DND-41 (cell line): ENCODE measurements at regions not wholly inside any gene's neighbourhood (a gene's known extent, or its start where the extent isn't known, plus 50 kb on each side); places are given as distances from the start of the nearest gene placed in this dataset.

Experiments
- ATAC-seq: fragments of 200-7000 bp; cut with Tn5 transposase; 3 replicates; pipeline ENCODE4 v1.9.1; 2021; ENCODE audit warnings: low read depth; ENCODE audit not compliant: insufficient read depth
- DNase-seq: peaks from one replicate; pipeline ENCODE4 v3.0.0-alpha.2; 2020
- H2AFZ ChIP-seq: 2 replicates; pipeline ENCODE4 v1.6.0; 2012; ENCODE audit warnings: low read depth, low read length
- H3K27ac ChIP-seq: 2 replicates; pipeline ENCODE4 v1.5.1; 2012; ENCODE audit warnings: low read length, inconsistent platforms
- H3K27me3 ChIP-seq: fragments of 200-600 bp; sonication (generic); 2 replicates; pipeline ENCODE4 v1.6.0; 2012; ENCODE audit warnings: low read length, mild to moderate bottlenecking, inconsistent platforms; ENCODE audit not compliant: insufficient read depth, poor library complexity
- H3K36me3 ChIP-seq: 2 replicates; pipeline ENCODE4 v1.5.1; 2012; ENCODE audit warnings: low read length, inconsistent platforms; ENCODE audit not compliant: insufficient read depth
- H3K4me1 ChIP-seq: 2 replicates; pipeline ENCODE4 v1.5.1; 2012; ENCODE audit warnings: mild to moderate bottlenecking, low read length; ENCODE audit not compliant: insufficient read depth
- H3K4me2 ChIP-seq: 2 replicates; pipeline ENCODE4 v1.6.0; 2012; ENCODE audit warnings: mild to moderate bottlenecking, moderate library complexity, low read length, inconsistent platforms; ENCODE audit not compliant: insufficient read depth
- H3K4me3 ChIP-seq, 2 experiments: fragments of 200-600 bp in 1 of 2; shearing (Covaris generic) in 1 of 2; 2 replicates each; pipeline ENCODE4 v1.5.1; 2012 to 2016; ENCODE audit warnings: inconsistent platforms in 2 of 2, low read length in 2 of 2, mild to moderate bottlenecking in 2 of 2, low read depth in 1 of 2, moderate library complexity in 1 of 2
- H3K79me2 ChIP-seq: 2 replicates; pipeline ENCODE4 v1.6.0; 2012; ENCODE audit warnings: low read length, inconsistent platforms; ENCODE audit not compliant: insufficient read depth
- H3K9ac ChIP-seq: 2 replicates; pipeline ENCODE4 v1.6.0; 2012; ENCODE audit warnings: low read depth, mild to moderate bottlenecking, inconsistent platforms, low read length, moderate library complexity
- H3K9me3 ChIP-seq: 2 replicates; pipeline ENCODE4 v1.5.1; 2012; ENCODE audit warnings: low read length, moderate library complexity, mild to moderate bottlenecking, inconsistent platforms; ENCODE audit not compliant: insufficient read depth, severe bottlenecking
- H4K20me1 ChIP-seq: 2 replicates; pipeline ENCODE4 v1.6.0; 2012; ENCODE audit warnings: low read length; ENCODE audit not compliant: insufficient read depth
- EZH2 ChIP-seq: IDR thresholded peaks from 3 replicates; pipeline ENCODE4 v1.6.1; 2012; ENCODE audit warnings: borderline replicate concordance, low read depth, mild to moderate bottlenecking, moderate library complexity, low read length, inconsistent platforms; ENCODE audit not compliant: severe bottlenecking
- TF ChIP-seq, protein P1 (sequence below): IDR thresholded peaks from 2 replicates; pipeline ENCODE4 v1.5.1; 2012; ENCODE audit warnings: borderline replicate concordance, low read length, moderate library complexity, mild to moderate bottlenecking; ENCODE audit not compliant: poor library complexity, severe bottlenecking; ENCODE audit errors: extremely low read depth

DNA sequence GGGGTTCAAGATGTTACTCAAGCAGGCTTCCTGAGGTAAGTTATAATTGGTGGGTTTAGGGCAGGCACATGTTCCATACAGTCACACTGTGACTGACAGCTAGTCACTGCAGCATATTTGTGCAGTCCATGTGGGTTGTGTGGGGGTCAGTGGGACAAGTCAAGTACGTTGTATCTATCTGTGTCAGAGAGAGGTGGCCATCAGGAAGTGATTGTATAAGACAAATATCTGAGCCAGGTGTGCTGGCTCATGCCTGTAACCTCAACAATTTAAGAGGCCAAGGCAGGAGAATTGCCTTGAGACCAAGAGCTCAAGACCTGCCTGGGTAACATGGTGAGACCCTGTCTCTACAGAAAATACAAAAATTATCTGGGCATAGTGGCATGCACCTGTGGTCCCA lies 509.3 kb downstream of the CENPC start:
- no peak for ATAC-seq
- TF ChIP-seq, protein P1, sequence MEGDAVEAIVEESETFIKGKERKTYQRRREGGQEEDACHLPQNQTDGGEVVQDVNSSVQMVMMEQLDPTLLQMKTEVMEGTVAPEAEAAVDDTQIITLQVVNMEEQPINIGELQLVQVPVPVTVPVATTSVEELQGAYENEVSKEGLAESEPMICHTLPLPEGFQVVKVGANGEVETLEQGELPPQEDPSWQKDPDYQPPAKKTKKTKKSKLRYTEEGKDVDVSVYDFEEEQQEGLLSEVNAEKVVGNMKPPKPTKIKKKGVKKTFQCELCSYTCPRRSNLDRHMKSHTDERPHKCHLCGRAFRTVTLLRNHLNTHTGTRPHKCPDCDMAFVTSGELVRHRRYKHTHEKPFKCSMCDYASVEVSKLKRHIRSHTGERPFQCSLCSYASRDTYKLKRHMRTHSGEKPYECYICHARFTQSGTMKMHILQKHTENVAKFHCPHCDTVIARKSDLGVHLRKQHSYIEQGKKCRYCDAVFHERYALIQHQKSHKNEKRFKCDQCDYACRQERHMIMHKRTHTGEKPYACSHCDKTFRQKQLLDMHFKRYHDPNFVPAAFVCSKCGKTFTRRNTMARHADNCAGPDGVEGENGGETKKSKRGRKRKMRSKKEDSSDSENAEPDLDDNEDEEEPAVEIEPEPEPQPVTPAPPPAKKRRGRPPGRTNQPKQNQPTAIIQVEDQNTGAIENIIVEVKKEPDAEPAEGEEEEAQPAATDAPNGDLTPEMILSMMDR: no peak
- TF ChIP-seq EZH2: no peak
- no peak overlapping the region for H3K27ac ChIP-seq
- no peak overlapping the region for H3K4me3 ChIP-seq
- no peak overlapping the region for H2AFZ ChIP-seq
- H3K4me2 ChIP-seq: no peak overlapping the region
- H3K79me2 ChIP-seq: no peaks in the 10 kb centered on the region
- no peaks in the 10 kb centered on the region for H3K36me3 ChIP-seq
- no peaks in the 10 kb centered on the region for H3K9me3 ChIP-seq
- H3K27me3 ChIP-seq: no peaks in the 10 kb centered on the region
- no peaks in the 10 kb centered on the region for H3K4me1 ChIP-seq
- H3K9ac ChIP-seq: no peak overlapping the region
- H4K20me1 ChIP-seq: no peaks in the 10 kb centered on the region
- no peak for DNase-seq

DNA sequence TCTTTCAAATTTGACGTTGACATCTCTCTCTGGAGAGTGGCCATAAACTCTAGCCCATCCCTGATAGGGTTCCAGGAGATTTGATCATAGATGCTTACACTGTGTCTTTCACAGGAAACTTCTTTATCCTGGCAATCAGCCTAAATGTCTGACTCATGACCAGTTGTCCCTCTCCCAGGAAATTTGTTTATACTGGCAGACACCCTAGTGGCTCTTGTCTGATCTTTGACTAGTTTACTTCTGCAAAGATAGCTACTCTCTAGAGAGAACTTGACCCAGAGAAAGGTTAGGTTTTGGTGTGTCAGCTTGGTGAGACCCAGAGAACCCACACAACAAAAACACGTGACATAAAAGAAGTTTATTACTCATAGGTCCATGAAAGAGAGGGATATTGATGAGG lies 509.8 kb downstream of the CENPC start:
- TF ChIP-seq, protein P1: no peak
- TF ChIP-seq EZH2: no peak
- no peaks in the 10 kb centered on the region for H3K27me3 ChIP-seq
- H3K79me2 ChIP-seq: no peaks in the 10 kb centered on the region
- H3K27ac ChIP-seq: no peak overlapping the region
- H3K4me1 ChIP-seq: no peaks in the 10 kb centered on the region
- ATAC-seq (no peak), DNase-seq (no peak)
- no peak overlapping the region for H2AFZ ChIP-seq
- no peaks in the 10 kb centered on the region for H4K20me1 ChIP-seq
- no peak overlapping the region for H3K4me2 ChIP-seq
- H3K36me3 ChIP-seq: no peaks in the 10 kb centered on the region
- H3K9me3 ChIP-seq: no peaks in the 10 kb centered on the region
- no peak overlapping the region for H3K9ac ChIP-seq
- no peak overlapping the region for H3K4me3 ChIP-seq

DNA sequence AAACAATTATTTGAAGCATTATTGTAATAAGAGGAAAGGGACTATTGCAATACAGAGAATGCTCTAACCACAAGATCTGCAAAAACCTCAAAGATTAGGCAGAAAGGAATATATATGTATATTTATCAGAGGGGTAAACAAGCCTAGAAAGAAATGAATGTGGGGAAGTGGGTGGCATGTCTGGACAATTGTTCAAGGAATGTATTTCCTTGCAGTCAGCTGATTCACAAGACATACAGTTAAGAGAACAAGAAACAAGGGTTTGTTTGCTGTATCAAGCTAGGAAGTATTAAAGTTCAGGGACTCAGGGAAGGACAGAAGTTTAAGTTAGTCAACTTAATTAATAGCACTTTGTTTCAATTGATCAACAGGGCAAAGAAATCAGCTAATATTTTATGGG lies 514.7 kb downstream of the CENPC start:
- no peak overlapping the region for H2AFZ ChIP-seq
- no peak for ATAC-seq
- H3K9ac ChIP-seq: no peak overlapping the region
- no peak overlapping the region for H3K4me3 ChIP-seq
- H3K27ac ChIP-seq: no peak overlapping the region
- no peaks in the 10 kb centered on the region for H3K27me3 ChIP-seq
- TF ChIP-seq EZH2: no peak
- TF ChIP-seq, protein P1: no peak
- DNase-seq: no peak
- no peaks in the 10 kb centered on the region for H3K36me3 ChIP-seq
- H3K79me2 ChIP-seq: no peaks in the 10 kb centered on the region
- H3K9me3 ChIP-seq: no peaks in the 10 kb centered on the region
- H3K4me1 ChIP-seq: no peaks in the 10 kb centered on the region
- no peak overlapping the region for H3K4me2 ChIP-seq
- no peaks in the 10 kb centered on the region for H4K20me1 ChIP-seq

DNA sequence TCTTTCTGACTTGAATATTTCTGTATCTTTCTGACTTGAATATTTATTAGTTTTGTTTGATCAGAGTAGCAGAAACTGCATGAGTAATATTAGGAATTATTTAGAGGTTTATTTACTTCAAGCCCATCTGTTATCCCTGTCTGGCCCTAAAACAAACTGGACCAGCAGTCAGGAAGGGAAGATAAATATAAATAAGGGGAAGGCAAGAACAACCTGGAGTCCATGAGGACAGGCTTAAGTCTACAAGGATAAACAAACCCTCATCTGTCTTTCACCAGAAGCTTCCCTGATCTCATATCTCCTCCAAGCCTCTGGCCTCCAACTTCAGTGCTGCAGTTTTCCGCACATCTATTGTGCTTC lies 524.9 kb downstream of the CENPC start:
- Histone ChIP-seq H3K4me1 (no peaks in the 10 kb centered on the region), H3K36me3 (no peaks in the 10 kb centered on the region), H3K27me3 (no peaks in the 10 kb centered on the region), H3K27ac (no peak overlapping the region), H3K4me3 (no peak overlapping the region), H3K9ac (no peak overlapping the region), H4K20me1 (no peaks in the 10 kb centered on the region), H3K4me2 (no peak overlapping the region), H3K9me3 (peaks cover 2% of the 10 kb centered on the region), H2AFZ (no peak overlapping the region), H3K79me2 (no peaks in the 10 kb centered on the region)
- TF ChIP-seq, protein P1: no peak
- no peak for TF ChIP-seq EZH2
- no peak for DNase-seq
- no peak for ATAC-seq
